ENCODE measurements at regions not wholly inside any gene's neighbourhood (a gene's known extent, or its start where the extent isn't known, plus 50 kb on each side); places are given as distances from the start of the nearest gene placed in this dataset.

DNA sequence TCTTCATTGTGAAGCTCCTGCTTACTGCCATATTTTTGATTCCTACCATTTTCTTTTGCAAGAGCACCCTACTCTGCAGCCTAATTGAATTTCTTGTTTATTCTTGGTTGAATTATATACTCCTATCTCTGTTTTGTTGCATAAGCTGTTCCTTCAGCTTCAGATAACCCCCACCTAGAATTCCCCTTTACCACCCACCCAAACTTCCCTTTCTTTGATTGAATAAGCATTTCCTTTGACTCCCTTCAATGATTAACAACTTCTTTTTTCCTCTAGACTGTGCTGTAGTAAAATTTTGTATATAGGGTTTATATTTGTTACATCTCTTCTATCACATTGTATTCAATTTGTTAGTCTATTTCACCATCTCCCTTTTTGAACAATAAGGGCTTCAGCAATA lies 168.1 kb downstream of the GPR37 start:
- H3K9me2 ChIP-seq (ENCODE audit: insufficient read depth), result peaks cover 10% of the 10 kb centered on the region; the same call in 1 of the 2 replicates
- no peaks in the 10 kb centered on the region for H4K20me1 ChIP-seq (replicated peaks; ENCODE audit: insufficient read depth)
- no peak overlapping the region for H3K27ac ChIP-seq (ENCODE audit: low read depth)
- no peaks in the 10 kb centered on the region for H3K79me2 ChIP-seq (replicated peaks; ENCODE audit: insufficient read depth)
- H3K4me3 ChIP-seq, result no peak overlapping the region
- TF ChIP-seq EZH2phosphoT487 (IDR thresholded peaks at IDR 0.05; ENCODE audit: unreplicated experiment) (no peak), ZNF114 (CRISPR knock-in tag; IDR thresholded peaks at IDR 0.05) (no peak), NANOG (IDR thresholded peaks at IDR 0.05; ENCODE audit: borderline replicate concordance) (no peak), CTCF (conservative IDR thresholded peaks at IDR 0.05; ENCODE audit: low read depth in 2 of 2) (no peak), JUNB (IDR thresholded peaks at IDR 0.05; ENCODE audit: unreplicated experiment) (no peak), EZH2 (IDR thresholded peaks at IDR 0.05; ENCODE audit: low read depth, unreplicated experiment) (no peak), STAT1 (IDR thresholded peaks at IDR 0.05; ENCODE audit: unreplicated experiment) (no peak), REST (IDR thresholded peaks at IDR 0.05; ENCODE audit: unreplicated experiment) (no peak), POLR2AphosphoS5 (IDR thresholded peaks at IDR 0.05; ENCODE audit: low read depth) (no peak), CREB1 (CRISPR knock-in tag; IDR thresholded peaks at IDR 0.05; ENCODE audit: low read depth) (no peak), ETS1 (IDR thresholded peaks at IDR 0.05) (no peak), ZNF462 (CRISPR knock-in tag; IDR thresholded peaks at IDR 0.05) (no peak), ZNF331 (CRISPR knock-in tag; IDR thresholded peaks at IDR 0.05; ENCODE audit: low read depth) (no peak)
- H3K4me2 ChIP-seq, result no peak overlapping the region
- ATAC-seq (no peak), DNase-seq (ENCODE audit: low spot score) (no peak)
- Mint-ChIP-seq H3K36me3 (ENCODE audit: low read depth) (no peaks in the 10 kb centered on the region), H3K4me1 (no peaks in the 10 kb centered on the region), H3K9me3 (no peaks in the 10 kb centered on the region), H3K27ac (no peak overlapping the region), H3K27me3 (ENCODE audit: insufficient read depth, low read depth, poor library complexity) (no peaks in the 10 kb centered on the region), H3K4me3 (no peak overlapping the region)
- no peaks in the 10 kb centered on the region for H3K27me3 ChIP-seq (ENCODE audit: insufficient read depth)
- no peaks in the 10 kb centered on the region for H3K4me1 ChIP-seq (ENCODE audit: insufficient read depth)
- H2AFZ ChIP-seq, result no peak overlapping the region
- H3K36me3 ChIP-seq (ENCODE audit: insufficient read depth), result no peaks in the 10 kb centered on the region
- H3F3A ChIP-seq (replicated peaks; ENCODE audit: low read depth), result no peaks in the 10 kb centered on the region

All from GM23338 (cell line).